LHCN-M2 (cell line): ENCODE measurements at regions not wholly inside any gene's neighbourhood (a gene's known extent, or its start where the extent isn't known, plus 50 kb on each side); places are given as distances from the start of the nearest gene placed in this dataset.
"Not testable (repeated sequence)": the region's sequence is repeated elsewhere in the genome, so short reads cannot be mapped to it uniquely, and the experiment has no call there.

Source experiments
- DNase-seq: peaks from one replicate; pipeline ENCODE4 v3.0.0-alpha.2; 2012; ENCODE audit warnings: low read depth

- no peak for DNase-seq
Measured at GRCh38 chr13:62250501-62251201, 835.0 kb upstream of the PCDH20 start.

DNA sequence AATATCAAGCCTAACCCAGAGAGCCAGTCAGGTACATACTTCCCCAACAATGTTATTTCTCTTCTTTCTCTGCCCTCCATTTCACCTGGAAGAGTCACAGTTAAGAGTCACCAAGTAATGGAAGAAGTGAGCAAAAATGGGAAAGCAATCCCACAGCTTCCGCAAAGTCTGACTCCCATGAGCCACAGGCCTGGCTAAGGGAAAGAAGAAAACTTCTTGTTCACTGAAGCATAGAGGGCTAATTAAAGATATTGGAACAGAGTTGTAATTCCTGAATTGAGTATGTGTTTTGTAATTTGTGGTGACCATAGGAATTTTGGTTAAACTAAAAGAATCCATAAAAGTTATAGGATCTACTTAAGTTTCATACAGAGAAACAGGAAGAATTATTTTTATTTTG lies 830.9 kb upstream of the PCDH20 start:
- no peak for DNase-seq

DNA sequence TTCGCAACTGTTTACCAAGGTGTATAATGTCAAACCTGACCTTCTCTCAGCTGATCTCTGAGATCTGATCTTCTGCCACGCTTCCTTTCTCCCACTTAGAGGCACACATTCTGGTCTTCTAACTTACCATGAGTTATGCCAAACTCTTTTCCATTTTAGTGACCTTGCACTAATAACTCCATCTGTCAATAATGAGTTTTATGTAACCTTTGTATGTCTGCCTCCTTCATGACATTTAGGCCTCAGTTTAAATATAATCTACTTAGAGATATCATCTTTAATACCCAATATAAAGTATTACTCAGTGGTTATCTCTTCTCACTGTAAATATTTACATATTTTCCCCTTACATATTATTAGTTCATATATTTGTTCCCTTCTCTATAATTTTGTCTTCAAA lies 827.5 kb upstream of the PCDH20 start:
- no peak for DNase-seq

GRCh38 chr13:62234780-62235440 lies 819.3 kb upstream of the PCDH20 start:
- no peak for DNase-seq

DNA sequence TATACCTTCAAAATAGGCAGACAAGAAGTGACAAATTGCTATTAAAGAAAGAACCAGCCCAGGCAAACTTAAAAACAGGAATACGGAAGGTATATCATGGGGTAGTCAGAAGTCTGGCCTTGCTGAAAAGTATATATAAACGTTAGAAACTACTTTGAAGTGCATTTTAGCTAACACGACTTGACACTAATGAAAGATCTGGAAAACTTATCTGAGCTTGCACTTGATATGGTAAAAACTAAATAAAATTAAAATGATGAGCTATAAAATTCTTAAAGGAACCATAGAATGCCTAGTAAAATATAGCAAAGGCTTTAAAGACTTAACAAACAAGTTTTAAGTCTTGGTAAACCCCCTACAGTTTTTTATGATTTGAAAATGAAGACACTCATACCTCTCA lies 795.3 kb upstream of the PCDH20 start:
- no peak for DNase-seq

DNA sequence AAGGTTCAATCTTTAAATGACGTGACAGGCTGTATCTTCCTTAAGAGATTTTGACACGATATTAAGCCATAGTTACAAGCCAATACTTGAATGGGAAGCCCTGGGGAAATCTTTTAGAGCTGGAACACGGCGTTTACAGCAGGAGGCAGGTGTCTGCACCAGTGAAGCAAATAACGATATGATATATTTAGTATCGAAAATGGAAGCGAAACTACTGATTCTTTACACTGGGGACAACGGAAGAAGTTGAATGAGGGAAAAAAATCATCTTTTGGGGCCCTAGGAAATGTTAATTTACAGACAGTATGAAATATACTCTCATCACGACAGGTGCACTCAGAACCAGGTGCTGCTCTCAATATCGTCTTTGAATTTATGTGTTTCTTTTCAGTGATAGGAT lies 793.9 kb upstream of the PCDH20 start:
- no peak for DNase-seq

GRCh38 chr13:62207388-62207787 lies 791.7 kb upstream of the PCDH20 start:
- DNase-seq: no peak

GRCh38 chr13:62206165-62206564 lies 790.5 kb upstream of the PCDH20 start:
- no peak for DNase-seq

- no peak for DNase-seq
Measured at GRCh38 chr13:62205273-62205672, 789.6 kb upstream of the PCDH20 start.

GRCh38 chr13:62194371-62194770 lies 778.7 kb upstream of the PCDH20 start:
- no peak for DNase-seq

GRCh38 chr13:62193919-62194318 lies 778.3 kb upstream of the PCDH20 start:
- no peak for DNase-seq

DNA sequence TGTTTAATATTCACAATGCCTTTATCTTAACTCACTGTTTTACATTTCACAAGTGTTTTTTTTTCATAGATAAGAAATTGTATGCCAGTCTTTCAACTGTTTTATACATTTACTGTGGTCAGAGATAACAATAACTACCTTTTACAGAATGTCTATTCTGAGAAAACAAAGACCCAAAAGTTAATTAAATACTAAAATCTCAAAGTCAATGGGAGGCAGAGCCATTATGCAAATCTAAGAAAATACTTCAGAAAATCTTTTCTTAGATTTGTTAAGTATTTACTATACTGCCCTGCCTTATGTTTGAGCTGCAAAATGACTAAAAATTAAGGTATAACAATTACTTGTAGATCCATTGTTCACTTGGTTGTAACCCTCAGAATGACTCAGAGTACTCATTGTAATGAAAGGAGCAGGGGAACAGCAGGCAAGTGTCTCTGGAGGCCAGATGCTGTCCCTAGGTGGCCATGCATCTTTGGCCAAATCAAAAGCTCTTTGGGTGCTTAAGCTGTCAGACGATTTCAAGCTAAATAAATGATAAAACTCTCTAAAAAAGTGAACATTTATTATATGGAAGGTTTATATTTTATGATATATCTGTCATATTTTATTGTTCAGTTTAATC lies 770.1 kb upstream of the PCDH20 start:
- no peak for DNase-seq

DNA sequence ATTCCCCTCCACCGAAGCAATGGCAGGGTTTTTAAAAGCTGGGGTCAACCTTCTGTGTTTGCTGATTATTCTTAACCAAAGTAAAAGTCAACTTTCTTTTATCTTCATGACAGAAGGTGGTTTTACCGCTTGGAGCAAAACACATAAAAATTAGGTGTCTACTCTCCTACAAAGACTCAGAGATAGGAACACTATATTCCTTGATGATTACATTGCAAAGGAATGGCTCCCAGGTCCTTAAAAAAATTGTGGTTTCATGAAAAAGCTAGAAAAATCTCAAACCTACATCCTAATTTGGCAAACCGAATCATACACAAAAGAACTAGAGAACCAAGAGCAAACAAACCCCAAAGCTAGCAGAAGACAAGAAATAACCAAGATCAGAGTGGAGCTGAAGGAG lies 760.4 kb upstream of the PCDH20 start:
- no peak for DNase-seq

DNA sequence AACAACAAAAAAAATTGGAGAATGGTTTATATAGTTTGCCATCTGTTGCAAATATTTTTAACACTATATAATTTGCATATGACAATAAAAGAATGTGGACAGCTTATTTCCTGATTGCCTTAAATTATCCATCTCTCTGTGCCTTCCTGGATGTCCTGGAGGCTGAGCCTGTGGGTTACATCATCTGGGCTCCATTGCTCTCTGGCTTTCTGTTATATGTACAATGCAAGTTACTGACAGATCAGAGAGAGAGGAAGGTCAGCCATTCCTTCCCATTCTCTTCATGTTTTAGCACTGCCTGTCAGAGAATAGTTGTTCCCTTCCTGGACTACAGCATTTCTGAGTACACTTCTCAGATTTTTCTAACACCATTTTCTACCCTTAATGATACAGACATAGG lies 758.3 kb upstream of the PCDH20 start:
- DNase-seq: no peak

GRCh38 chr13:62171697-62172096 lies 756.0 kb upstream of the PCDH20 start:
- no peak for DNase-seq

GRCh38 chr13:62168891-62169290 lies 753.2 kb upstream of the PCDH20 start:
- no peak for DNase-seq

- DNase-seq: no peak
Measured at GRCh38 chr13:62167650-62168172, 752.1 kb upstream of the PCDH20 start.

DNA sequence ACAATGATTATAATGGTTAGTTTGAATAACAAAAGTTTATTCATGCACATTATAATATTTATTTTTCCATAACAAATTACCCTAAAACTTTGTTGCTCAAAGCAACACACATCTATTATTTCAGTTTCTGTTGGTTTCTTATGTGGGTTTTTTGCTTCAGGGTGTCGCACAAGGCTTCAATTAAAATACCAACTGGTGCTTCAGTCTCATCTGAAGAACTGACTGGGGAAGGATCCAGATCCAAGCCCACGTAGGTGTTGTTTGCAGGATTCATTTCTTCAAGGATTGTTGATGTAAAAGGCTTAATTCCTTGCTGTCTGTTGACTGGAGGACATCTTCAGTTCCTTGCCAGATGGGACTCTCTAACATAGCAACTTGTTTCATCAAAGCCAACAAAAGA lies 747.2 kb upstream of the PCDH20 start:
- no peak for DNase-seq

DNA sequence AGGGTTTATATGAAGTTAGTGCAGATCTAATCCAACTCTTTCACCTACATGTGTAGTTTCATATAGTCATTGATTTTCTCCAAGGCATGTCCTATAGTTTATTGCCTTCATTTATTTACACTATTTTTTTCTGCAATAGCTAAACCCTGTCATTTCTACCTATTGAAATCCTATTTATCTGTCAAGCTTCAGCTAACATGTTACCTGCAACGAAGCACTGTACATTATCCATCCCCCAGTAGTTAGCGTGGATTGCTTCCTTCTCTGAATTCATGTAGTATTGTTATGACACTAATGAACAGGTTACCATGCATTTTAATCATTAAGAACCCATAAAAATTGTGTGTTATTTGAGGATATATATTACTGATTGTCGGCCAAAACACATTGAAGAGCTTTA lies 742.9 kb upstream of the PCDH20 start:
- DNase-seq: no peak

- not testable (repeated sequence) for DNase-seq
Measured at GRCh38 chr13:62151724-62152123, 736.1 kb upstream of the PCDH20 start.

DNA sequence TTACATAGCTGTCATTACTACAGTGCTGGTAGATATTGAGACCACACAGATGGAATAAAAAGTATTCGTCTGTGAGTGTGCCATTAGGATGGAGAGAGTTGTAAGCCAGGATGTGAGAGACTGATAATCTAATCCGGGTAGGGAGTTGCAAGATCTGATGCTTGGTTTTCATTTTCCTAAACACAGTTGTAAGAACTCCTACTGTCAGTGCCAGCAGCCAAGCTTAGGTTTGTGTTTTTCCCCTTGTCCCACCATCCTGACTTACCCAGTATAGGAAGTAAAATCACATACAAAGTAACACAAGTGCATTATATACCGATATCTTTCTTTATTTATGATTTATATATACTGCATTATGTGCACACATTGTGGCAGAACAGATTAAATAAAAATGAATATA lies 726.4 kb upstream of the PCDH20 start:
- DNase-seq: no peak

DNA sequence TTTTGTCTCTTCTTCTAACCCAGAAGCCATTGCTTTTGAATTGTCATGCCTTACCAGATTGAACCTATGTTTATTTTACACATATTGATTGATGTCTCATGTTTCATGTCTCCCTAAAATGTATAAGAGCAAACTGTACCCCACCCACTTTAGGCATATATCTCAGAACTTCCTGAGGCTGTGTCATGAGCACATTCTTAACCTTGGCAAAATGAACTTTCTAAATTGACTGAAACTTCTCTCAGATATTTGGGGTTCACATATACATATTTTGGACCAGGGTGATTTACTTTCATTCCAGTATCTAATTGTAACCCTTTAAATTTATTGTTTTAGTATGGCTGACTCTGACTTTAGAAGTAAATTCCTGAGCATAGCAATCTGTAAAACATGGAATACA lies 723.9 kb upstream of the PCDH20 start:
- DNase-seq: no peak
